OCI-LY3 (cell line): ENCODE measurements at regions not wholly inside any gene's neighbourhood (a gene's known extent, or its start where the extent isn't known, plus 50 kb on each side); places are given as distances from the start of the nearest gene placed in this dataset.

ENCODE experiments used
- H2AFZ ChIP-seq: fragments of 200-600, 300-600 bp; shearing (Covaris generic); 2 replicates; pipeline ENCODE4 v1.6.0; 2014; ENCODE audit warnings: antibody characterized with exemption, low read depth, low read length
- H3K27ac ChIP-seq: fragments of 200-600, 300-600 bp; sonication (generic); 2 replicates; pipeline ENCODE4 v1.5.1; 2014; ENCODE audit warnings: mild to moderate bottlenecking, low read length, moderate library complexity, mixed read lengths
- H3K27me3 ChIP-seq: fragments of 200-600, 300-600 bp; sonication (generic); 2 replicates; pipeline ENCODE4 v1.6.1; 2014; ENCODE audit warnings: low read depth, low read length, mixed read lengths
- H3K36me3 ChIP-seq: fragments of 200-600, 300-600 bp; sonication (generic); replicated peaks from 2 replicates; pipeline ENCODE3; 2014; ENCODE audit warnings: low read depth, low read length, mixed read lengths
- H3K4me1 ChIP-seq: fragments of 300-600, 200-600 bp; sonication (generic); 2 replicates; pipeline ENCODE4 v1.6.1; 2014; ENCODE audit warnings: low read length, mixed read lengths
- H3K4me2 ChIP-seq: fragments of 200-600, 300-600 bp; sonication (generic); 2 replicates; pipeline ENCODE4 v1.6.1; 2014; ENCODE audit warnings: low read length, mixed read lengths
- H3K4me3 ChIP-seq: fragments of 300-600, 200-600 bp; sonication (generic); 2 replicates; pipeline ENCODE4 v1.5.1; 2014; ENCODE audit warnings: antibody characterized with exemption, mild to moderate bottlenecking, low read length, moderate library complexity
- H3K79me2 ChIP-seq: fragments of 300-600, 200-600 bp; shearing (Covaris generic); 2 replicates; pipeline ENCODE4 v1.6.1; 2014; ENCODE audit warnings: mild to moderate bottlenecking, low read length, mixed read lengths
- H3K9ac ChIP-seq: fragments of 300-600, 200-600 bp; shearing (Covaris generic); 2 replicates; pipeline ENCODE4 v1.6.0; 2014; ENCODE audit warnings: mild to moderate bottlenecking, low read length, moderate library complexity
- H3K9me3 ChIP-seq: fragments of 200-600, 300-600 bp; shearing (Covaris generic); 2 replicates; pipeline ENCODE4 v1.6.1; 2014; ENCODE audit warnings: low read length, mixed read lengths; ENCODE audit not compliant: insufficient read depth
- H4K20me1 ChIP-seq: fragments of 200-600, 300-600 bp; sonication (generic); 2 replicates; pipeline ENCODE4 v1.6.1; 2016; ENCODE audit warnings: low read length, mixed read lengths; ENCODE audit not compliant: insufficient read depth
- CTCF ChIP-seq: fragments of 200-600, 300-600 bp; sonication (generic); IDR thresholded peaks from 2 replicates; pipeline ENCODE4 v1.5.1; 2014; ENCODE audit warnings: antibody characterized with exemption, low read length, low read depth
- EZH2phosphoT487 ChIP-seq: fragments of 200-600 bp; shearing (Covaris generic); IDR thresholded peaks from 2 replicates; pipeline ENCODE4 v1.6.1; 2018; ENCODE audit warnings: antibody characterized with exemption, mixed run types, low read depth

DNA sequence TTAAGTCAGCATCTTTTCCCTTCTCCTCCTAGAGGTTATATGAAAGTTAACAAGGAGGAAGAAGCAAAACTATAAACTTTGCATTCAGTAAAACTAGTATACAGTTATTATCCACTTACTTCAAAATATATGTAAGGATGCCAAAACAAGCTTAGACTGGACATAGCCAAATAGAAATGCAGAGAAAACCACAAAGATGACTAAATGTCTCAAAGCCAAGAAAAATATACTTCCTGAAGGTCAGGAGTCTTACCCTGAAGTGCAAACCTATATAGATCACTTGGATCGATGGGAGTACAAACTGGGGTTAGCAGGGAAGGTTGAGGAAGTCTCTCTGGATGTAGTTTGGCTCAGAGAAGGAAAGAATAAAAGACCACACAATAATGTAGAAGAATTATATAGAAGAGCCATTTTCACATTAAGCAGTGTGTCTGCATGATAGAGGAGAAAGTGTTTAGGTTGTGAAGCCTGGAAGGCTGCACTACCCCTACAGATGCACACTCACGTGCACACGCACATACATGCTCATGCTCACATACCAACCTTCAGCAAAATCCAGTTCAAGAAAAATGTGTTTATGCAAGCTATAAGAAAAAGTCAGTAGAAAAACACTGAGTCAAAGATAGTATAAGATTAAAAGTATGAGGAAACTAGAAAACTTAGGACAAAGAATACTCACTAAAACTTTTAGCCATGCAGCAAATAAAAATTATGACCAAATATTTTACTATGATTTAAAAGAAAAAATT, 112.1 kb upstream of the RXFP2 start:
- no peak overlapping the region for H3K4me2 ChIP-seq
- H3K9ac ChIP-seq: no peak overlapping the region
- H2AFZ ChIP-seq: no peak overlapping the region
- no peak overlapping the region for H3K4me3 ChIP-seq
- no peaks in the 10 kb centered on the region for H4K20me1 ChIP-seq
- TF ChIP-seq CTCF (no peak), EZH2phosphoT487 (no peak)
- H3K27ac ChIP-seq: no peak overlapping the region
- H3K9me3 ChIP-seq: no peaks in the 10 kb centered on the region
- H3K36me3 ChIP-seq: peaks cover 20% of the 10 kb centered on the region
- H3K4me1 ChIP-seq: peaks cover 40% of the 10 kb centered on the region
- no peaks in the 10 kb centered on the region for H3K27me3 ChIP-seq
- H3K79me2 ChIP-seq: no peaks in the 10 kb centered on the region

DNA sequence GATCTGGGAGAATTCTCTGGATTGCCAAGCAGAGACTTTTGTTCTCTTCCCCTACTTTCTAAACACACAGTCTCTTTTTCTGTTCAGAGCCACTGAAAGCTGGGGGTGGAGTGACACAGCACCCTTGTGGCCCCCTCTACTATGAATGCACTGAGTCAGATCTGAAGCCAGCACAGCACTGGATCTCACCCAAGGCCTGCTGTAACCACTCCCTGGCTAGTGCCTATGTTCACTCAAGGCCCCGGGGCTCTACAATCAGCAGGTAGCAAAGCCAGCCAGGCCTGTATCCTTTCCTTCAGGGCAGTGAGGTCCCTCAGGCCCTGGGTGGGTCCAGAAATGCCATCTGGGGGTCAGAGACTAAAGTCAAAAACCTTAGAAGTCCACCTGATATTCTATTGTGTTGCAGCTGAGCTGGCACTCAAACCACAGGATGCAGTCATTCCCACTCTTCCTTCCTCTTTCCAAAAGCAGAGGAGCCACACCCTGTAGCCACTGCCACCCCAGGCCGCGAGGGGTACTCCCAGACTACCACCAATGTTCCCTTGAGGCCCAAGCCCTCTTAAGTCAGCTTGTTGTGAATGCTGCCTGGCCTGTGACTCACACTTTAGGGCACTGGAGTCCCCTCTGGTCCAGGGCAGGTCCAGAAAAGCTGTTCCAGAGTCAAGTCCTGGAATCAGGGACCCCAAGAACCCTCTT, 110.1 kb upstream of the RXFP2 start:
- Histone ChIP-seq H4K20me1 (no peaks in the 10 kb centered on the region), H3K4me3 (no peak overlapping the region), H3K4me1 (peaks cover 40% of the 10 kb centered on the region), H3K27ac (no peak overlapping the region), H3K9me3 (no peaks in the 10 kb centered on the region), H3K27me3 (no peaks in the 10 kb centered on the region), H3K79me2 (no peaks in the 10 kb centered on the region), H3K36me3 (peaks cover 13% of the 10 kb centered on the region), H3K4me2 (no peak overlapping the region), H2AFZ (peak overlapping the region; percentile 31; the same call in 1 of the 2 replicates), H3K9ac (no peak overlapping the region; the same call in 1 of the 2 replicates)
- no peak for TF ChIP-seq EZH2phosphoT487
- TF ChIP-seq CTCF: no peak

- Histone ChIP-seq H3K36me3 (peaks cover 8% of the 10 kb centered on the region), H3K27me3 (no peaks in the 10 kb centered on the region), H3K27ac (no peak overlapping the region), H2AFZ (peak overlapping the region; percentile 44; the same call in 1 of the 2 replicates), H3K9ac (no peak overlapping the region), H3K79me2 (no peaks in the 10 kb centered on the region), H3K4me1 (peaks cover 28% of the 10 kb centered on the region), H3K4me3 (no peak overlapping the region), H3K9me3 (no peaks in the 10 kb centered on the region), H4K20me1 (no peaks in the 10 kb centered on the region), H3K4me2 (no peak overlapping the region)
- TF ChIP-seq EZH2phosphoT487 (no peak), CTCF (no peak)
Measured at GRCh38 chr13:31631071-31631470, 108.3 kb upstream of the RXFP2 start.

DNA sequence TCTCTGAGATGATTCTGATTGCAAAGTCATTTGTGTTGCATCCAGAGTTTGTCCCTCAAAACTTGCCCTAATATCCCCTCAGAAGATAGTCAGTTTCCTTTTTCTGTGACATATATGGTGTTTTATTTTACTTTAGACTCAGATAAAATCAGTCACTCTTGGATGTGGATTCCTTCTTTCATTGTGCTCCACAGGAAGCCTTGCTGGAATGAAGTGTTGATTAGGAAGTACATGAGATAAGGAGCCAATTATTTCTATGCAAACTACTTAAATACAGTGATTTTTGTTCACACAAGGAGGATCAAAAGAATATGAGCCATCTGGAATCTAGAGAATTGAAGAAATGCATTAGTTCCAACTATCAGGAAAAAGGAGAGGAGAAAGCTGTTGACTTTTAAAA, 107.6 kb upstream of the RXFP2 start:
- TF ChIP-seq CTCF: no peak
- no peak for TF ChIP-seq EZH2phosphoT487

More for the DNA sequence above, 107.6 kb upstream of the RXFP2 start:
- H3K36me3 ChIP-seq: peaks cover 1% of the 10 kb centered on the region
- H3K79me2 ChIP-seq: no peaks in the 10 kb centered on the region
- no peaks in the 10 kb centered on the region; the same call in 1 of the 2 replicates for H3K9me3 ChIP-seq
- H3K4me1 ChIP-seq: peaks cover 22% of the 10 kb centered on the region
- H3K27ac ChIP-seq: no peak overlapping the region
- no peak overlapping the region for H2AFZ ChIP-seq
- H3K27me3 ChIP-seq: no peaks in the 10 kb centered on the region
- no peak overlapping the region for H3K9ac ChIP-seq
- no peak overlapping the region for H3K4me2 ChIP-seq
- H4K20me1 ChIP-seq: no peaks in the 10 kb centered on the region
- no peak overlapping the region for H3K4me3 ChIP-seq
